ENCODE measurements at regions not wholly inside any gene's neighbourhood (a gene's known extent, or its start where the extent isn't known, plus 50 kb on each side); places are given as distances from the start of the nearest gene placed in this dataset.

DNA sequence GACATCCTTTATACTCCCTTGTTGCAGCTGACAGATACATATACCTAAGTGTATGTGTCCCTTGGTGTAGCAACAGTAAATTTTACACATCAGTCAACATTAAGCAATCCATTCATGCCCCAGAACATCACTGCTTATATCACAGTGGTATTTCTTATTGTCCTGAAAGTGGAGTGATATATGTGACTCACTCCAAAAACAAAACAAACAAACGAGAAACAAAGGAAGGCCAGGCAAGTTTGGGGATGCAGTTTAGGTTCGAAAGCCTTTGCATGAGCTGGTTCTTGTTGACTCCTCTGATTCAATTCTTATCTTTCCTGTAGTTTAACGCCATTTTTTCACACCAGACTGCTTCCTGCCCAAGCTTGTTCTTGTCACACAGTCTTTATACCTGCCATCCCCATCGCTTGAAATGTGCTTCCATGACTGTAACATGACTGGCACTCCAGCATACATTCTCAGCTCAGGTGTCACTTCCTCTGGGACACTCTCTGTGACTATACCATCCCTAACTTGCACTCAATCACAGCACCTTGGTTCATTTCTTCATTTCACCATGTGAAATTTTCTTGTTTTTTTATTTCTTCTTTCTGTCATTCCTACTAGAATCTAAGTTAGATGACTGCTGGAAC, 125.0 kb upstream of the TSHZ2 start:
- TF ChIP-seq, protein P1, sequence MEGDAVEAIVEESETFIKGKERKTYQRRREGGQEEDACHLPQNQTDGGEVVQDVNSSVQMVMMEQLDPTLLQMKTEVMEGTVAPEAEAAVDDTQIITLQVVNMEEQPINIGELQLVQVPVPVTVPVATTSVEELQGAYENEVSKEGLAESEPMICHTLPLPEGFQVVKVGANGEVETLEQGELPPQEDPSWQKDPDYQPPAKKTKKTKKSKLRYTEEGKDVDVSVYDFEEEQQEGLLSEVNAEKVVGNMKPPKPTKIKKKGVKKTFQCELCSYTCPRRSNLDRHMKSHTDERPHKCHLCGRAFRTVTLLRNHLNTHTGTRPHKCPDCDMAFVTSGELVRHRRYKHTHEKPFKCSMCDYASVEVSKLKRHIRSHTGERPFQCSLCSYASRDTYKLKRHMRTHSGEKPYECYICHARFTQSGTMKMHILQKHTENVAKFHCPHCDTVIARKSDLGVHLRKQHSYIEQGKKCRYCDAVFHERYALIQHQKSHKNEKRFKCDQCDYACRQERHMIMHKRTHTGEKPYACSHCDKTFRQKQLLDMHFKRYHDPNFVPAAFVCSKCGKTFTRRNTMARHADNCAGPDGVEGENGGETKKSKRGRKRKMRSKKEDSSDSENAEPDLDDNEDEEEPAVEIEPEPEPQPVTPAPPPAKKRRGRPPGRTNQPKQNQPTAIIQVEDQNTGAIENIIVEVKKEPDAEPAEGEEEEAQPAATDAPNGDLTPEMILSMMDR (IDR thresholded peaks at IDR 0.05; ENCODE audit: low read depth, low read length, missing control alignments), result no peak
- H3K4me3 ChIP-seq (replicated peaks; ENCODE audit: low read depth, low read length), result no peak overlapping the region
- DNase-seq (ENCODE audit: extremely low read depth, low read depth), result no peak

DNA sequence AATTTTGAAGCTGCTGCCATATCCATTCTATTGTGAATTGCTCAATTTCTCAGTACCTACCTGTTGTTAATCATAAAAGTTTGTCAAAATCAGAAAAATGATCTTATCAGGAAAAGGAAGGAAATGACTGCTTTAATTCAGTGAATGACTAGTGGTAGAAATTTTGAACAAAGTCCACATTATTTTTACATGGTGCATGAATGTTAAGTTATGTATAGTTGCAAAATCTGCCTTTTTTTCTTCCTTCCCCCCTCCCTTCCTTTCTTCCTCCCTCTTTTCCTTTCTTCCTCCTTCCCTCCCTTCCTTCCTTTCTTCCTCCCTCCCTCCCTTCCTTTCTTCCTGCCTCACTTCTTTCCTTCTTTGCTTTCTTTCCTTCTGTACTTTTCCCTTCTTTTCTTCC, 127.1 kb upstream of the TSHZ2 start:
- no peak overlapping the region for H3K4me3 ChIP-seq (replicated peaks; ENCODE audit: low read depth, low read length)
- TF ChIP-seq, protein P1 (IDR thresholded peaks at IDR 0.05; ENCODE audit: low read depth, low read length, missing control alignments), result no peak
- DNase-seq (ENCODE audit: extremely low read depth, low read depth), result no peak

DNA sequence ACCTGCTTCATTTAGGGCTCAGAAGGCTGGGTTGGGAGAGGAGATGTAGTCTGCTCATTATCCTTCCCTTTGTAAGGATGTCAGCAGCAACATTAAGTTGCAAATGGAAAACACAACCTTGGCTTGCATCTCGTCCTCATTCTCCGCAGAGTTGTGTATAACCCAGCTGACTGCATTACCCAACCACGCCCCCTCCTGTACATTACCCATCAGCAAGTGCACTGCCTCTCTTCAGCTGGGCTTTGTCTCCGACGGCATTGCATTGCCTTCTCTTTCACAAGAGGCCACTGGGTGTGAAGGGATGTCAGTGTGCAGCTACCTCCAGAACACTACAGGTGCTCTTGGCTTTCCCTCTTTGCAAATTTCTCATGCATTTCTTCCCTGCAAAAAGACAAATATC, 128.7 kb upstream of the TSHZ2 start:
- H3K4me3 ChIP-seq (replicated peaks; ENCODE audit: low read depth, low read length), result no peak overlapping the region
- TF ChIP-seq, protein P1 (IDR thresholded peaks at IDR 0.05; ENCODE audit: low read depth, low read length, missing control alignments), result no peak
- DNase-seq (ENCODE audit: extremely low read depth, low read depth), result no peak

DNA sequence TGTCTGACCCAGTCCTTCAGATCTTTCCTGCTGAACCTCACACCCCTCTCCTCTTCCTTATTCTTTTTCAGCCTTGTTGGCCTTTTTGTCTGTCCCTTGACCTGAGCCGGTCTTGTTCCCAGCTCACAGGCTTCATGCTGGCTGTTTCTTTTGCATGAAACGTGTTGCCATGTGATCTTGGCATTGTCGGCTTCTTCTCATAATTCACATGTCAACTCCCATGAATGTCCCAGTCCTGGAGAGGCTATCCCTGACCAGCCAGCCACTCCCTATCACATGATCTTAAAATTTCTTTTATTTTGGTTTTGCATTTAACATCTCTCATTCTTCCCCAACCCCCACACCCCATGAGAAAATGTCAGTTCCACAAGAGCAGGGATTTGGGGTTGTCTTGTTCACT, 131.2 kb upstream of the TSHZ2 start:
- TF ChIP-seq, protein P1 (IDR thresholded peaks at IDR 0.05; ENCODE audit: low read depth, low read length, missing control alignments), result no peak
- DNase-seq (ENCODE audit: extremely low read depth, low read depth), result no peak

DNA sequence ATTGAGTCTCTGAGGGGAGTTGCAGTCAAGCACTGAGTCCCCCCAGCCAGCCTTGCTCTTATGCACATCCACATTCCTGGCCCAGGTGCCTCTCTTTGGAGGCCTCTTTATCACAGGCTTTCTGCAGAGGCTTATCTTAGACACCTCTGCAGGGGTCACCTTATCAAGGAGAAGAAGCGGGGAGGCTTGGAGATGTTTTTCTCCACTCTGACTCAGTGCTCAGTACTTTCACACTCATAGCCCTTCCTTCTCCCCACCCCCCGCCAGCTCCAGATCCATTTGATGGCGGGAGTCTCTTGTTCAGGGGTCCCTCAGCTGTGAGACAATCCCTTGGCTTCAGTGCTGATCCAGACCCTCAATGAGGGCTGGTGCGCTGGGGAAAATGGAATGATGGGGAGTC, 132.1 kb upstream of the TSHZ2 start:
- TF ChIP-seq, protein P1 (IDR thresholded peaks at IDR 0.05; ENCODE audit: low read depth, low read length, missing control alignments), result no peak
- no peak overlapping the region for H3K4me3 ChIP-seq (replicated peaks; ENCODE audit: low read depth, low read length)
- DNase-seq (ENCODE audit: extremely low read depth, low read depth), result no peak

More for the DNA sequence above, 131.2 kb upstream of the TSHZ2 start:
- no peak overlapping the region for H3K4me3 ChIP-seq (replicated peaks; ENCODE audit: low read depth, low read length)

DNA sequence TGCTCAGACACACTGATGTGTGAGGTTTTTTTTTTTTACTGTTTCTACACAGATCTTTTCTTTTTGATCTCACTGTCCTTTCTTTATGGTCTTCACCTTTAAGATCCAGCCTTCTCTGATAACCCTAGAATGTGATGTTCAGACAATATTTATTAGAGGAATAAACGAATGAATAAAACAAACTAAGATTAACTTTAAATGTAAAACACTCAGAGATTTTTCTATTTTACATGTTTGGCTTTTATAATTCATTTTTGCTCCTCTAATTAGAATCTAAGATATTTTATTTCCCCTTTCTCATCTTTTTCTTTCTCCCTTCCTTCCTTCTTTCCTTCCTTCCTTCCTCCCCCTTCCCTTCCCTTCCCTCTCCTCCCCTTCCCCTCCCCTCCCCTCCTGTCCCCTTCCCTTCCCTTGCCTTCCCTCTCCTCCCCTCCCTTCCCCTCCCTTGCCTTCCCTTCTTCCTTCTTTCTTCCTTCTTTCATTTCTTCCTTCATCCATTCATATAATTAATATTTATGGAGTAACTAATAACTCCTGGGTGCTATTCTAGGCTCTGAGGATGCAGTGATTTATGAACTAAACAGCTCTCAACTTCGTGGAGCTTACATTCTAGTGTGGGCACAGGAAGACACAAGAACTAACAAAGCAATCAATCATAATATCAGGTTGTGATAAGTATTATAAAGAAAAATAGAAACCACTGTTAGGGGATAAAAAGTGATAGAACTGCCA, 133.5 kb upstream of the TSHZ2 start:
- H3K4me3 ChIP-seq (replicated peaks; ENCODE audit: low read depth, low read length), result no peak overlapping the region
- no peak for DNase-seq (ENCODE audit: extremely low read depth, low read depth)
- TF ChIP-seq, protein P1 (IDR thresholded peaks at IDR 0.05; ENCODE audit: low read depth, low read length, missing control alignments), result no peak

All from HFF-Myc (cell line).